HCT116 (cell line): ENCODE measurements at regions not wholly inside any gene's neighbourhood (a gene's known extent, or its start where the extent isn't known, plus 50 kb on each side); places are given as distances from the start of the nearest gene placed in this dataset.

Experiments
- ATAC-seq: fragments of 200-7000 bp; cut with Tn5 transposase; 2 replicates; pipeline ENCODE4 v1.9.1; 2020; ENCODE audit warnings: mild to moderate bottlenecking, moderate library complexity
- BruUV-seq: library from RNA; stranded (reverse); fragments of 400-500 nt; replicated peaks from 2 replicates; lab custom pipeline; 2021; lab: Mats Ljungman, UMichigan
- CTCF ChIA-PET: fragments of 300-600 bp; sonication (Branson Sonifier 250); formaldehyde crosslinking; loops from one replicate; lab custom pipeline; 2021; ENCODE audit warnings: antibody characterized with exemption; lab: Charles Lee
- POLR2A ChIA-PET: fragments of 300-600, 350-600 bp; sonication (Branson Sonifier 250); formaldehyde crosslinking; loops from one replicate; lab custom pipeline; 2021; ENCODE audit warnings: antibody characterized with exemption; lab: Charles Lee
- RAD21 ChIA-PET, 2 experiments: fragments of 300-600 bp; sonication (Branson Sonifier 250); formaldehyde crosslinking; loops; one replicate each; lab custom pipeline; 2023; ENCODE audit warnings: low total read pairs in 2 of 2; ENCODE audit not compliant: uncharacterized antibody in 2 of 2, unreplicated experiment in 2 of 2, low non-redundant PET in 1 of 2; lab: Charles Lee
- DNase-seq: peaks from one replicate; pipeline ENCODE4 v3.0.0-alpha.2; 2010; ENCODE audit warnings: low read depth, low spot score
- H2AFZ ChIP-seq: fragments of 200-600 bp; shearing (Covaris generic), sonication (generic); 2 replicates; pipeline ENCODE4 v1.6.1; 2017; ENCODE audit warnings: low read depth, mixed run types, mixed read lengths, antibody characterized with exemption, low read length; ENCODE audit not compliant: poor library complexity, severe bottlenecking
- H3K27ac ChIP-seq: 2 replicates; pipeline ENCODE4 v1.5.1; 2012; ENCODE audit warnings: low read depth, low read length
- H3K27me3 ChIP-seq: fragments of 200-600 bp; sonication (generic); 2 replicates; pipeline ENCODE4 v1.6.1; 2016; ENCODE audit warnings: mixed run types, low read length, mixed read lengths; ENCODE audit not compliant: insufficient read depth
- H3K36me3 ChIP-seq, 2 experiments: fragments of 200-500 bp in 1 of 2; fragments of 200-600 bp in 1 of 2; sonication (Bioruptor generic) in 1 of 2; sonication (generic) in 1 of 2; 2 replicates each; pipeline versions ENCODE4 v1.5.1 to v1.6.1; 2014 to 2016; ENCODE audit warnings: low read length in 2 of 2, inconsistent platforms in 1 of 2, mixed read lengths in 1 of 2, mixed run types in 1 of 2; ENCODE audit not compliant: insufficient read depth in 2 of 2, control insufficient read depth in 1 of 2
- H3K4me1 ChIP-seq, 2 experiments: fragments of 200-600 bp in 1 of 2; sonication (generic) in 1 of 2; 2 replicates each; pipeline versions ENCODE4 v1.5.1 to v1.6.1; 2012 to 2017; ENCODE audit warnings: low read length in 2 of 2, inconsistent platforms in 1 of 2, mild to moderate bottlenecking in 1 of 2, mixed read lengths in 1 of 2, mixed run types in 1 of 2, moderate library complexity in 1 of 2; ENCODE audit not compliant: insufficient read depth in 2 of 2, control insufficient read depth in 1 of 2
- H3K4me2 ChIP-seq: fragments of 200-600 bp; sonication (generic); 2 replicates; pipeline ENCODE4 v1.6.1; 2017; ENCODE audit warnings: mixed run types, low read length, mixed read lengths
- H3K4me3 ChIP-seq, 2 experiments: fragments of 200-600 bp in 1 of 2; sonication (generic) in 1 of 2; replicated peaks in 1 of 2; 2 replicates each; pipeline ENCODE4 v1.5.1; 2011 to 2016; ENCODE audit warnings: low read length in 2 of 2, control low read depth in 1 of 2, low read depth in 1 of 2, mild to moderate bottlenecking in 1 of 2, mixed read lengths in 1 of 2, mixed run types in 1 of 2
- H3K79me2 ChIP-seq: fragments of 200-600 bp; sonication (generic); 2 replicates; pipeline ENCODE4 v1.6.1; 2017; ENCODE audit warnings: mild to moderate bottlenecking, mixed run types, low read length, moderate library complexity, mixed read lengths; ENCODE audit not compliant: insufficient read depth
- H3K9ac ChIP-seq: fragments of 200-600 bp; sonication (generic); 2 replicates; pipeline ENCODE4 v1.6.1; 2016; ENCODE audit warnings: low read length, mixed read lengths
- H3K9me2 ChIP-seq: fragments of 200-600 bp; sonication (generic), shearing (Covaris generic); 2 replicates; pipeline ENCODE4 v1.6.1; 2017; ENCODE audit warnings: mixed run types, mild to moderate bottlenecking, moderate library complexity; ENCODE audit not compliant: insufficient read depth
- H3K9me3 ChIP-seq, 2 experiments: fragments of 200-500 bp in 1 of 2; fragments of 200-600 bp in 1 of 2; sonication (Bioruptor generic) in 1 of 2; sonication (generic) in 1 of 2; 2 replicates each; pipeline ENCODE4 v1.6.1; 2014 to 2017; ENCODE audit warnings: low read length in 2 of 2, mixed read lengths in 2 of 2, inconsistent platforms in 1 of 2, low read depth in 1 of 2, mild to moderate bottlenecking in 1 of 2, mixed run types in 1 of 2, moderate library complexity in 1 of 2; ENCODE audit not compliant: control insufficient read depth in 1 of 2, insufficient read depth in 1 of 2
- H4K20me1 ChIP-seq: fragments of 200-600 bp; sonication (generic), shearing (Covaris generic); 2 replicates; pipeline ENCODE4 v1.6.1; 2017; ENCODE audit warnings: mixed run types, mild to moderate bottlenecking, moderate library complexity; ENCODE audit not compliant: insufficient read depth
- CBX3 ChIP-seq: IDR thresholded peaks from 2 replicates; pipeline ENCODE4 v1.6.1; 2012; ENCODE audit warnings: low read depth
- CEBPB ChIP-seq: IDR thresholded peaks from 2 replicates; pipeline ENCODE4 v1.6.1; 2012; ENCODE audit warnings: low read depth
- CTCF ChIP-seq, 3 experiments: fragments of 200-600 bp in 1 of 3; sonication (generic) in 1 of 3; IDR thresholded peaks in 2 of 3; conservative IDR thresholded peaks in 1 of 3; 2 replicates each; pipeline ENCODE4 v1.5.1; 2012 to 2017; ENCODE audit warnings: low read depth in 2 of 3, low read length in 2 of 3, antibody characterized with exemption in 1 of 3, borderline replicate concordance in 1 of 3, control low read depth in 1 of 3, mild to moderate bottlenecking in 1 of 3, mixed read lengths in 1 of 3, mixed run types in 1 of 3, moderate library complexity in 1 of 3; ENCODE audit not compliant: insufficient read depth in 1 of 3
- EGR1 ChIP-seq: IDR thresholded peaks from 2 replicates; pipeline ENCODE4 v1.6.1; 2012; ENCODE audit warnings: low read depth
- ELF1 ChIP-seq: IDR thresholded peaks from 2 replicates; pipeline ENCODE4 v1.6.1; 2012; ENCODE audit warnings: low read depth, borderline replicate concordance
- EZH2 ChIP-seq: fragments of 200-600 bp; sonication (generic); IDR thresholded peaks from 2 replicates; pipeline ENCODE4 v1.6.1; 2017; ENCODE audit warnings: antibody characterized with exemption, mixed run types
- FOSL1 ChIP-seq: IDR thresholded peaks from 2 replicates; pipeline ENCODE4 v1.6.1; 2012; ENCODE audit warnings: low read depth
- POLR2A ChIP-seq: IDR thresholded peaks from 2 replicates; pipeline ENCODE4 v1.7.0; 2011; ENCODE audit warnings: borderline replicate concordance; ENCODE audit not compliant: insufficient read depth, insufficient read length; ENCODE audit errors: extremely low read depth
- POLR2AphosphoS5 ChIP-seq: IDR thresholded peaks from 2 replicates; pipeline ENCODE4 v1.6.1; 2011; ENCODE audit warnings: mild to moderate bottlenecking, low read depth, low read length, moderate library complexity
- SP1 ChIP-seq: IDR thresholded peaks from 2 replicates; pipeline ENCODE4 v1.6.1; 2012; ENCODE audit warnings: low read depth
- TCF7L2 ChIP-seq: IDR thresholded peaks from 2 replicates; pipeline ENCODE4 v1.7.0; 2011; ENCODE audit warnings: borderline replicate concordance, inconsistent platforms; ENCODE audit not compliant: insufficient read depth, insufficient read length; ENCODE audit errors: extremely low read depth
- ZBTB33 ChIP-seq: IDR thresholded peaks from 2 replicates; pipeline ENCODE4 v1.6.1; 2011; ENCODE audit warnings: mild to moderate bottlenecking, low read length, moderate library complexity; ENCODE audit not compliant: insufficient replicate concordance; ENCODE audit errors: extremely low read depth
- ZNF274 ChIP-seq: fragments of 200-500 bp; sonication (Bioruptor generic); IDR thresholded peaks from 2 replicates; pipeline ENCODE4 v1.6.1; 2014; ENCODE audit warnings: mild to moderate bottlenecking, low read depth, low read length, inconsistent platforms
- intact Hi-C: fragments of 100-400 bp; cut with micrococcal nuclease; formaldehyde crosslinking; loops from 2 replicates; pipeline ENCODE4 v1.10.0; 2022
- TF ChIP-seq, protein P1 (sequence below): IDR thresholded peaks from 2 replicates; pipeline ENCODE4 v1.6.1; 2012
- TF ChIP-seq, protein P2 (sequence below): IDR thresholded peaks from 2 replicates; pipeline ENCODE4 v1.6.1; 2012

GRCh38 chr1:94754095-94754494 lies 66.1 kb upstream of the SLC44A3 start:
- no peaks in the 10 kb centered on the region for H3K36me3 ChIP-seq
- H3K27me3 ChIP-seq: no peaks in the 10 kb centered on the region
- no peak for TF ChIP-seq EZH2
- TF ChIP-seq CBX3: no peak
- no peak for TF ChIP-seq FOSL1
- TF ChIP-seq ZNF274: no peak
- TF ChIP-seq POLR2AphosphoS5: no peak
- TF ChIP-seq SP1: no peak
- no peak for TF ChIP-seq CEBPB
- TF ChIP-seq, protein P1, sequence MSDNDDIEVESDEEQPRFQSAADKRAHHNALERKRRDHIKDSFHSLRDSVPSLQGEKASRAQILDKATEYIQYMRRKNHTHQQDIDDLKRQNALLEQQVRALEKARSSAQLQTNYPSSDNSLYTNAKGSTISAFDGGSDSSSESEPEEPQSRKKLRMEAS: no peak
- TF ChIP-seq POLR2A: no peak
- TF ChIP-seq ELF1: no peak
- TF ChIP-seq, protein P2, sequence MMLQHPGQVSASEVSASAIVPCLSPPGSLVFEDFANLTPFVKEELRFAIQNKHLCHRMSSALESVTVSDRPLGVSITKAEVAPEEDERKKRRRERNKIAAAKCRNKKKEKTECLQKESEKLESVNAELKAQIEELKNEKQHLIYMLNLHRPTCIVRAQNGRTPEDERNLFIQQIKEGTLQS: no peak
- TF ChIP-seq TCF7L2: no peak
- TF ChIP-seq ZBTB33: no peak
- TF ChIP-seq EGR1: no peak
- TF ChIP-seq CTCF (IDR thresholded peaks at IDR 0.05 in 2 of 3, conservative IDR thresholded peaks at IDR 0.05 in 1 of 3; ENCODE audit: borderline replicate concordance in 1 of 3, insufficient read depth in 1 of 3, low read depth in 2 of 3, low read length in 2 of 3): no peak
- ATAC-seq (no peak), DNase-seq (no peak)
- intact Hi-C loops: no loop called here
- H3K9ac ChIP-seq: no peak overlapping the region; the same call in 1 of the 2 replicates
- no peaks in the 10 kb centered on the region for H4K20me1 ChIP-seq
- RAD21 ChIA-PET: no interaction called here
- CTCF ChIA-PET: no interaction called here
- H3K4me1 ChIP-seq: peaks cover 12 to 34% of the 10 kb centered on the region in 2 experiments
- H3K4me2 ChIP-seq: no peak overlapping the region
- no peak overlapping the region for H3K27ac ChIP-seq
- no peak overlapping the region for H3K4me3 ChIP-seq
- no peak overlapping the region for H2AFZ ChIP-seq
- no peaks in the 10 kb centered on the region for H3K79me2 ChIP-seq
- H3K9me2 ChIP-seq: no peaks in the 10 kb centered on the region
- BruUV-seq: no TSS peak
- POLR2A ChIA-PET: no interaction called here
- H3K9me3 ChIP-seq: no peaks in the 10 kb centered on the region
